GM12878 (cell line): ENCODE measurements at regions not wholly inside any gene's neighbourhood (a gene's known extent, or its start where the extent isn't known, plus 50 kb on each side); places are given as distances from the start of the nearest gene placed in this dataset.

ENCODE experiments used
- BCL11A ChIP-seq: IDR thresholded peaks from 2 replicates; pipeline ENCODE4 v1.6.1; 2011; ENCODE audit warnings: low read depth, low read length
- BCL3 ChIP-seq: IDR thresholded peaks from 2 replicates; pipeline ENCODE4 v1.6.1; 2011; ENCODE audit warnings: borderline replicate concordance, low read depth, mild to moderate bottlenecking, moderate library complexity, low read length; ENCODE audit not compliant: insufficient read depth, poor library complexity, severe bottlenecking
- BMI1 ChIP-seq: fragments of 450-650 bp; IDR thresholded peaks from 2 replicates; pipeline ENCODE4 v1.6.1; 2016; ENCODE audit warnings: mild to moderate bottlenecking, moderate library complexity, borderline replicate concordance
- CBX3 ChIP-seq: fragments of 200-600 bp; sonication (generic); IDR thresholded peaks from 2 replicates; pipeline ENCODE4 v1.6.1; 2016; ENCODE audit warnings: low read depth, borderline replicate concordance
- CTCF ChIP-seq, 3 experiments: IDR thresholded peaks in 2 of 3; conservative IDR thresholded peaks in 1 of 3; 2 replicates each; pipeline ENCODE4 v1.5.1; 2011; ENCODE audit warnings: low read depth in 3 of 3, low read length in 3 of 3, mild to moderate bottlenecking in 3 of 3, control low read depth in 2 of 3, moderate library complexity in 2 of 3, inconsistent platforms in 1 of 3, mixed read lengths in 1 of 3; ENCODE audit not compliant: control insufficient read depth in 2 of 3, insufficient read depth in 1 of 3; ENCODE audit errors: extremely low read depth in 1 of 3
- E2F4 ChIP-seq: IDR thresholded peaks from 2 replicates; pipeline ENCODE4 v1.6.1; 2012; ENCODE audit warnings: low read depth, low read length, improper control_type of control experiment
- EZH2 ChIP-seq: IDR thresholded peaks from 2 replicates; pipeline ENCODE4 v1.6.1; 2012; ENCODE audit warnings: low read depth, mild to moderate bottlenecking, control low read depth, inconsistent platforms, low read length, borderline replicate concordance; ENCODE audit not compliant: control insufficient read depth
- GABPA ChIP-seq: IDR thresholded peaks from 2 replicates; pipeline ENCODE4 v1.6.1; 2014; ENCODE audit warnings: antibody characterized with exemption, low read depth, mild to moderate bottlenecking, inconsistent platforms
- MAX ChIP-seq: IDR thresholded peaks from 2 replicates; pipeline ENCODE4 v1.6.1; 2012; ENCODE audit warnings: low read depth, low read length, improper control_type of control experiment
- POLR2A ChIP-seq: IDR thresholded peaks from 2 replicates; pipeline ENCODE4 v1.6.1; 2011; ENCODE audit warnings: low read depth, mild to moderate bottlenecking, low read length
- RAD21 ChIP-seq: IDR thresholded peaks from 2 replicates; pipeline ENCODE4 v1.6.1; 2011; ENCODE audit warnings: mild to moderate bottlenecking, low read depth, low read length, moderate library complexity; ENCODE audit not compliant: insufficient read depth
- SMC3 ChIP-seq: IDR thresholded peaks from 2 replicates; pipeline ENCODE4 v1.6.1; 2011; ENCODE audit warnings: low read length, improper control_type of control experiment, borderline replicate concordance
- ZNF274 ChIP-seq: IDR thresholded peaks from one replicate; pipeline ENCODE4 v1.8.0; 2011; ENCODE audit not compliant: insufficient read length, insufficient read depth

GRCh38 chr10:6364283-6364682, 161.6 kb downstream of the PFKFB3 start:
- TF ChIP-seq BCL11A, result no peak
- TF ChIP-seq SMC3, result no peak
- no peak for TF ChIP-seq BCL3
- TF ChIP-seq CTCF (IDR thresholded peaks at IDR 0.05 in 2 of 3, conservative IDR thresholded peaks at IDR 0.05 in 1 of 3; ENCODE audit: control insufficient read depth in 2 of 3, extremely low read depth in 1 of 3, insufficient read depth in 1 of 3, low read depth in 3 of 3, low read length in 3 of 3), result no peak
- no peak for TF ChIP-seq MAX
- no peak for TF ChIP-seq RAD21
- no peak for TF ChIP-seq GABPA
- no peak for TF ChIP-seq BMI1
- TF ChIP-seq POLR2A, result no peak
- TF ChIP-seq E2F4, result no peak
- TF ChIP-seq EZH2, result no peak
- TF ChIP-seq CBX3, result no peak
- no peak for TF ChIP-seq ZNF274
